NCI-H524 treated with DMSO at 0.1 percent for 48 hours (cell line): ENCODE measurements at regions not wholly inside any gene's neighbourhood (a gene's known extent, or its start where the extent isn't known, plus 50 kb on each side); places are given as distances from the start of the nearest gene placed in this dataset.

ENCODE experiments used
- DNase-seq: peaks from one replicate; lab custom pipeline; 2025; lab: John Stamatoyannopoulos, UW

GRCh38 chr17:63381101-63381729 is 64.9 kb downstream of the CYB561 start:
- no peak for DNase-seq

GRCh38 chr17:63382136-63382535 is 64.0 kb downstream of the CYB561 start:
- DNase-seq = no peak
